GM19025 (cell line): ENCODE measurements at regions not wholly inside any gene's neighbourhood (a gene's known extent, or its start where the extent isn't known, plus 50 kb on each side); places are given as distances from the start of the nearest gene placed in this dataset.
A peak's percentile ranks its signal among the peaks of the same experiment; 100 is the strongest.

Source experiments
- ATAC-seq: cut with Tn5 transposase; IDR thresholded peaks from one replicate; pipeline ENCODE4 v1.9.1; 2021; ENCODE audit warnings: mild to moderate bottlenecking, low read depth, moderate library complexity; ENCODE audit not compliant: unreplicated experiment

GRCh38 chr4:140250989-140251552, 97.1 kb upstream of the MAML3 start:
- no peak for ATAC-seq

DNA sequence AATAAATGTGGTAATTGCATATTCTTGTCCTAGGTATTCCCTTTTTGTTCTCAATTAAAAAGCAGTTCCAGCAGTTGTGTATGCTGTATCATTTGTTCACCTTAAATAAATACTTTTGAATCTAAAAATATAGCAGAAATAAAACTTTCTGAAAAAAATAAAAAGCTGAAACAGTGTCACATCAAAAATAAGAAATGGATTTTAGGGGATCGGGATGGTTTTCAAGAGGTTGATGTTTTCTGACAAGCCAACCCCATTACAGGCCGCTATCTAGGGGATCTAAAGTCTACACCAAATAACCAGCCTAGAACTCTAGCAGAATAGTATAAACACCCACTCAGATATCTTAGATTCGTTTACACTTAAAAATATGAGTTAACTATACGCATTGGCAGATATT, 95.4 kb upstream of the MAML3 start:
- ATAC-seq, result no peak

DNA sequence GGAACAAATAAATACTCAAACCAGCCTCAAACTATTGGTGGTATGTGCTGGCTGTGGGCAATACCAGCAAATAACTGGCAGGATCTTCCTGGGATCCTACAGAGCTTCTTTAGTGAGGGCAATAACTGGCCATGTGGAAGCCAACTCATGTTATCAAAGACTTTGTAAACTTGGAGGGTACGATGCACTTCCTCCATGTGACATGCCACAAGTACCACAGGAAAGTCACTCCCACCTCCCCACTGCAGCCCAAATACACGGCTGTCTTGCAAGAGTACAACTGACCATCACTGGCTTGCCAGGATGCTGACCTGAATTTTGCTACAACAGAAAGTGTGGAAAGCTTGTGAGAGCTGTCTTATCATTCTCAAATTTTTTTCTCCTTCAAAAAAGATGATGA, 93.3 kb upstream of the MAML3 start:
- ATAC-seq, result no peak

- ATAC-seq, result no peak
Observed at GRCh38 chr4:140246216-140246615, 92.2 kb upstream of the MAML3 start.

- no peak for ATAC-seq
Observed at GRCh38 chr4:140244328-140244727, 90.3 kb upstream of the MAML3 start.

- ATAC-seq, result peak; percentile 70
Observed at GRCh38 chr4:140243278-140243753, 89.3 kb upstream of the MAML3 start.

GRCh38 chr4:140242357-140243277, 88.6 kb upstream of the MAML3 start:
- peak; percentile 33 for ATAC-seq

- no peak for ATAC-seq
Observed at GRCh38 chr4:140240237-140240636, 86.3 kb upstream of the MAML3 start.

- ATAC-seq, result no peak
Observed at GRCh38 chr4:140239311-140239710, 85.3 kb upstream of the MAML3 start.

DNA sequence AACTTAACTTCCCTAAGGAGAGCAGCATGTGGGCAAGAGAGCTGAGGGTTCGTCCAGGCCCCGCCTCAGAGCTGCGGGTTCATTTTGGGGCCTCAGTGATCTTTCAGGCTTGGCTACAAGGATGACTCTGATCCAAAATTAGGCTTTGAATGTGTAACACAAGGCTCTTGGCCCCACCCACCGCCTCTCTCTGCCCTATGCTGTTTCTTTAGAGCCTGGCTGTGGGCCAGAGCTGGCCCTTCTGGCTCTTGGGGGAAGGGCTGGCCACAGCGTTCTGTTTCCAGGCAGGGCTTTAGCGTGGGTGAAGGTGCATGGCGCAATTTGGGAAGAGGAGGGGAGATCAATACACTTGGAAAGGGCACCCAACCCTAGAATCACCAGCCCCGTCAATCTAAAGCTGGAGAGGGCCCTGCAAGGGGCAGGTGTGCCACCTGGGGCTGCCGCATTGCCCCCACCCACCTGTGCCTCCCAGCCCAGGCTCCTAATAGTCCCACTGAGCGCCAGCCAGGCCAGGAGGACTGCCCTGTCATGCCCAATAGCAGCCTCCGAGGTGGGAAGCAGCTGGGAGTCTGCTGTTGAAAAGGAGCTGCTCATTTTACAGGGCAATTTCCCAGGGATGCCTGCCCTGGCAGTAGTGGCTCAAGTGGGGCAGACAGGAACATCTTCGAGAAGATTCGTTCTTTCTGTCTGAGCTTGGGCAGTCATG, 84.5 kb upstream of the MAML3 start:
- ATAC-seq, result no peak

- no peak for ATAC-seq
Observed at GRCh38 chr4:140237616-140238350, 83.8 kb upstream of the MAML3 start.

- ATAC-seq, result no peak
Observed at GRCh38 chr4:140236654-140237169, 82.7 kb upstream of the MAML3 start.

DNA sequence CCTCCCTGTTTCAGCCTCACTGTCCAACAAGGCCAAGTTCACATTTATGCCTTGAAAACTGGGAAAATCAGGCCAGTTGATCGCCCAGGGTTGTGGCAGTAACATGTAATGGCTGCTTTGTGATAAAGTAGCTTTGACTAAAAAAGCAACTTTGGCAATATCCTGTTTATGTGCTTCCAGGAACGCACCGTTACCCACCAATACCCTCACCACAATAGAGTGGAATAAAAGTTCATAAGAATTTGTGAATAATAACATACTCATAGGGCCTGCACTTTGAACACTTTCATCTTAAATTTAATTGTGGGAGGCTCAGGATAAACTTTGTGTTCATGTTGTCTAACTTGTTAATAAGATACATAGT, 80.7 kb upstream of the MAML3 start:
- ATAC-seq, result no peak

GRCh38 chr4:140233791-140234696, 80.1 kb upstream of the MAML3 start:
- ATAC-seq, result no peak

DNA sequence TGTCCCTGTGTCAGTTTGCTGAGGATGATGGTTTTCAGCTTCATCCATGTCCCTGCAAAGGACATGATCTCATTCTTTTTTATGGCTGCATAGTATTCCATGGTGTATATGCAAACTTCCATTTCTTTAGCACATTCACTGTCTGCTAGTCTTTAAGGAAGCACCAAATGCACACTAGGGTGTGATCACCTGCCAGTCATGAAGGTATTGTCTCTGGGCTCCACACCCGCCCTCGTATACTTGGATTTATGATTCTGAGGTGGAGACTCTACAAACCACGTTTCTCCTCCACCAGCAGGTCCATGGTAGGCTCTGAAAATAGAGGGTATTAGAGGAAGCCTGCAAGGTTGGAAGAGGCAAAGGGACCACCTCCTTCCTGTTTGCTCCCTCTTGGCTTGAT, 75.9 kb upstream of the MAML3 start:
- no peak for ATAC-seq

DNA sequence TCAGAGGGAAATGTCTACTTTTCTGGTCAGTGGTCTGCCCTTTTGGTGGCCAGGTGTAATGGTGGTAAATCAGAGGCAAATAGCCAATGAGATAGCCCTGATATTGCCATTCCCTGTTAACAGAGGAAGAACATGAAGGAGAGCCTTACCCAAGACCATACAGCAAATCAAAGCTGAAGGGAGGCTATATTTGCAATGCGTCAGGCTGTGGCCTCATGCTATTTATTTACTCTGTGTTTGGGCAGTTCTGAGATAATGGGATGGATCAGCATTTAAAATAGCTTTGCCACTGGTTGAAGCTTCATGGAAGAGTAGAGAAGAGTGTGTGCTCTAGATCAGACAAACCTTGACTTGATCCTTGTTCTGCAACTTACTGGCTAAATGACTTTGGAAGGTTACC, 73.3 kb upstream of the MAML3 start:
- ATAC-seq, result no peak

DNA sequence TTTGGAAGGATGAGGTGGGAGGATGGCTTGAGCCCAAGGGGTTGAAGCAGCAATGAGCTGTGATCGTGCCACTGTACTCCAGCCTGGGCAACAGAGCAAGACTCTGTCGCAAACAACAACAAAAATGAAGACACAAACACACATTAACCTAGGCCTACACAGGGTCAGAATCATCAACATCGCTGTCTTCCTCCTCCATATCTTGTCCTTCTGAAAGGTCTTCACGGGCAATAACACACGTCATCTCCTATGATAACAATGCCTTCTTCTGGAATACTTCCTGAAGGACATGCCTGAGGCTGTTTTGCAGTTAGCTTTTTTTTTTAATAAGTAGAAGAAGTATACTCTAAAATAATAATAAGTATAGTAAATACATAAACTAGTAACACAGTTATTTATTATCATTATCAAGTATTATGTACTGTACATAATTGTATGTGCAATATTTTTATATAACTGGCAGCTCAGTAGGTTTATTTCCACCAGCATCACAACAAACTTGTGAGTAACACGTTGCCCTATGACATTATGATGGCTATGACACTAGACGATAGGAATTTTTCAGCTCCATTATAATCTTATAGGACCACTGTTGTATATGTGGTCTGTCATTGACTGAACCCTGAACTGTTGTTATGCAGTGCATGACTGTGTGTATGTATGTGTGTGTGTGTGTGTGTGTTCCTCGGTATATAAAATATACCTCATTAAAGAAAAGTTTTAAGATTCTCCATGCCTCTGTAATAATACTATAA, 69.2 kb upstream of the MAML3 start:
- ATAC-seq, result no peak

DNA sequence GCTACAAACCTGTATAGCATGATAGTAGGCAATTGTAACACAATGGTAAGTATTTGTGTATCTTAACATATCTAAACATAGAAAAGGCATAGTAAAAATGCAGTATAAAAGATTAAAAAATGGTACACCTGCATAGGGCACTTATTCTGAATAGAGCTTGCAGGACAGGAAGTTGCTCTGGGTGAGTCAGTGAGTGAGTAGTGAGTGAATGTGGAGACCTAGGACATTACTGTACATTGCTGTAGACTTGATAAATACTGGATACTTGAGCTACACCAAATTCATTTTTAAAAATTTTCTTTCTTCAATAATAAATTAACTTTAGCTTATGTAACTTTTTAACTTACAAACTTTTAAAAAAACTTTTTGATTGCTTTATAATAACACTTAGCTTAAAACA, 68.2 kb upstream of the MAML3 start:
- no peak for ATAC-seq

- no peak for ATAC-seq
Observed at GRCh38 chr4:140220058-140220457, 66.1 kb upstream of the MAML3 start.
